Endodermal cell (in vitro differentiated cells): ENCODE measurements at regions not wholly inside any gene's neighbourhood (a gene's known extent, or its start where the extent isn't known, plus 50 kb on each side); places are given as distances from the start of the nearest gene placed in this dataset.

Experiments
- DNase-seq: peaks from one replicate; pipeline ENCODE4 v3.0.0-alpha.2; 2017
- H3K27ac ChIP-seq: 2 replicates; pipeline ENCODE4 v1.5.1; 2013; ENCODE audit warnings: mild to moderate bottlenecking, low read depth, low read length, moderate library complexity
- H3K27me3 ChIP-seq: 2 replicates; pipeline ENCODE4 v1.6.1; 2013; ENCODE audit warnings: mild to moderate bottlenecking, low read length, moderate library complexity; ENCODE audit not compliant: insufficient read depth, control insufficient read depth, poor library complexity, severe bottlenecking
- H3K36me3 ChIP-seq: 2 replicates; pipeline ENCODE4 v1.7.0; 2013; ENCODE audit warnings: mild to moderate bottlenecking, low read length, moderate library complexity; ENCODE audit not compliant: control insufficient read depth, insufficient read depth
- H3K4me1 ChIP-seq: one replicate; pipeline ENCODE4 v1.7.0; 2013; ENCODE audit warnings: low read length; ENCODE audit not compliant: control insufficient read depth, insufficient read depth
- H3K4me3 ChIP-seq: 2 replicates; pipeline ENCODE4 v1.5.1; 2013; ENCODE audit warnings: mild to moderate bottlenecking, low read length, moderate library complexity
- H3K9ac ChIP-seq: 2 replicates; pipeline ENCODE4 v1.6.1; 2013; ENCODE audit warnings: mild to moderate bottlenecking, low read length, moderate library complexity; ENCODE audit not compliant: poor library complexity, severe bottlenecking; ENCODE audit errors: extremely low read depth
- H3K9me3 ChIP-seq: 2 replicates; pipeline ENCODE4 v1.6.1; 2013; ENCODE audit warnings: mild to moderate bottlenecking, low read length, moderate library complexity; ENCODE audit not compliant: control insufficient read depth
- H3K27ac Mint-ChIP-seq: 2 replicates; pipeline ENCODE4 v1.8.0; 2020; ENCODE audit warnings: mixed read lengths
- H3K27me3 Mint-ChIP-seq: 2 replicates; pipeline ENCODE4 v1.8.0; 2021; ENCODE audit warnings: mild to moderate bottlenecking, mixed read lengths; ENCODE audit not compliant: insufficient read depth
- H3K36me3 Mint-ChIP-seq: 2 replicates; pipeline ENCODE4 v1.8.0; 2020; ENCODE audit warnings: low read depth, mixed read lengths
- H3K4me1 Mint-ChIP-seq: 2 replicates; pipeline ENCODE4 v1.8.0; 2020; ENCODE audit warnings: mixed read lengths
- H3K4me3 Mint-ChIP-seq: 2 replicates; pipeline ENCODE4 v1.8.0; 2020; ENCODE audit warnings: mild to moderate bottlenecking, moderate library complexity, mixed read lengths
- H3K9me3 Mint-ChIP-seq: 2 replicates; pipeline ENCODE4 v1.8.0; 2020; ENCODE audit warnings: mild to moderate bottlenecking, mixed read lengths
- WGBS, 2 experiments: methylation state at CpG; one replicate each; pipeline versions ENCODE4 v1.1.5 to v1.1.7; 2013; ENCODE audit warnings: missing lambda C conversion rate in 2 of 2, mixed read lengths in 1 of 2; ENCODE audit not compliant: insufficient coverage in 1 of 2, insufficient read length in 1 of 2; 5-methylcytosine and 5-hydroxymethylcytosine counted together
- TF ChIP-seq, protein P1 (sequence below): fragments of 200-600 bp; sonication (generic); conservative IDR thresholded peaks from 2 replicates; pipeline ENCODE4 v1.5.0; 2021; ENCODE audit warnings: antibody characterized with exemption, mild to moderate bottlenecking

DNA sequence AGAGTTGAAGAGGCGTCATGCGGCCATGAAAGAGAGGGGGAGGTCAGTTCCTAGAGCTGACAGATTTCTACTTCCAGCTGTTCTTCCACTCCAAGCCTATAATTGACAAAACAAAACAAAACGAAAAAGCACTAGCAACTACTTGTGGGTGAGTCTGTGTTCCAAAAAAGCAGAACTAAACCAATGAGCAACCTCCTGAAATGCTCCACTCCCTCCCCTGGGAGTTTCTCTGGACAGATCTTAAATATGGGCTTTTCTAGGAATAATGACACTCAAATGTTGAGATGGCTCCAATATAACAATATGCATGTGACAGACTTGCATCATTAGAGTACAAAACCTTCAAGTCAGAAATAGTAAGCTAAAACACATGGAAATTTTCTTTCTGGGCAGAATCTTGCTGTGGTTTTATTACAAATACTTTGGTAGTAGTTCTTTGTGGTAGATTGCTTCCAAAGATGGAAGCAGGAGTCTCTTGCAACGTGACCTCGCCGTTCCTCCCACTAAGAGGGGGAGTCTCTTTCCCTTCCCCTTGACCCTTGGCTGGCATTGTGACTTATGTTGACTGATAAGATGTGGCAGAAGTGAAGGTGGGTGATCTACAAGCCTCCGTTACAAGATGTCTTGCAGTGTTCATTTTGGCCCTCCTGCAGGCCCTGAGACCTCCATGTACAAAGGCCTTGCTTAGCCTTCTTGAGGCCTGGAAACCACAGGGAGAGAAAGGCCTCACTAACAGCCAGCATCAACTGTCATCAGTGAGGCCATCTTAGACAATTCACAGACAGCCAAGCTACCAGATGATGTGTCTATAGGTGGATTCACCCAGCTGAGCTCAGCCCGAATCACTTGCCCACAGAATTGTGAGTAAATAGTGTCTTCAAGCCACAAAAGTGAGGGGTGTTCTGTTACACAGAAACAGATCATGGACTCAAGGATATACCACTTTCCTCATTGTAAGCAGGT, 173.1 kb upstream of the RFC3 start:
- no peaks in the 10 kb centered on the region for H3K27me3 ChIP-seq
- Mint-ChIP-seq H3K36me3 (no peaks in the 10 kb centered on the region), H3K27me3 (no peaks in the 10 kb centered on the region), H3K4me3 (no peak overlapping the region), H3K27ac (no peak overlapping the region), H3K9me3 (no peaks in the 10 kb centered on the region), H3K4me1 (peaks cover 66% of the 10 kb centered on the region)
- 67 to 95% methylated on average over 1 to 8 of the region's 8 CpGs for WGBS, 2 experiments
- H3K36me3 ChIP-seq = no peaks in the 10 kb centered on the region
- TF ChIP-seq, protein P1, sequence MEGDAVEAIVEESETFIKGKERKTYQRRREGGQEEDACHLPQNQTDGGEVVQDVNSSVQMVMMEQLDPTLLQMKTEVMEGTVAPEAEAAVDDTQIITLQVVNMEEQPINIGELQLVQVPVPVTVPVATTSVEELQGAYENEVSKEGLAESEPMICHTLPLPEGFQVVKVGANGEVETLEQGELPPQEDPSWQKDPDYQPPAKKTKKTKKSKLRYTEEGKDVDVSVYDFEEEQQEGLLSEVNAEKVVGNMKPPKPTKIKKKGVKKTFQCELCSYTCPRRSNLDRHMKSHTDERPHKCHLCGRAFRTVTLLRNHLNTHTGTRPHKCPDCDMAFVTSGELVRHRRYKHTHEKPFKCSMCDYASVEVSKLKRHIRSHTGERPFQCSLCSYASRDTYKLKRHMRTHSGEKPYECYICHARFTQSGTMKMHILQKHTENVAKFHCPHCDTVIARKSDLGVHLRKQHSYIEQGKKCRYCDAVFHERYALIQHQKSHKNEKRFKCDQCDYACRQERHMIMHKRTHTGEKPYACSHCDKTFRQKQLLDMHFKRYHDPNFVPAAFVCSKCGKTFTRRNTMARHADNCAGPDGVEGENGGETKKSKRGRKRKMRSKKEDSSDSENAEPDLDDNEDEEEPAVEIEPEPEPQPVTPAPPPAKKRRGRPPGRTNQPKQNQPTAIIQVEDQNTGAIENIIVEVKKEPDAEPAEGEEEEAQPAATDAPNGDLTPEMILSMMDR = no peak
- no peak overlapping the region for H3K4me3 ChIP-seq
- no peak overlapping the region for H3K9ac ChIP-seq
- H3K27ac ChIP-seq = no peak overlapping the region
- peaks cover 21% of the 10 kb centered on the region for H3K4me1 ChIP-seq
- no peak for DNase-seq
- no peaks in the 10 kb centered on the region for H3K9me3 ChIP-seq

DNA sequence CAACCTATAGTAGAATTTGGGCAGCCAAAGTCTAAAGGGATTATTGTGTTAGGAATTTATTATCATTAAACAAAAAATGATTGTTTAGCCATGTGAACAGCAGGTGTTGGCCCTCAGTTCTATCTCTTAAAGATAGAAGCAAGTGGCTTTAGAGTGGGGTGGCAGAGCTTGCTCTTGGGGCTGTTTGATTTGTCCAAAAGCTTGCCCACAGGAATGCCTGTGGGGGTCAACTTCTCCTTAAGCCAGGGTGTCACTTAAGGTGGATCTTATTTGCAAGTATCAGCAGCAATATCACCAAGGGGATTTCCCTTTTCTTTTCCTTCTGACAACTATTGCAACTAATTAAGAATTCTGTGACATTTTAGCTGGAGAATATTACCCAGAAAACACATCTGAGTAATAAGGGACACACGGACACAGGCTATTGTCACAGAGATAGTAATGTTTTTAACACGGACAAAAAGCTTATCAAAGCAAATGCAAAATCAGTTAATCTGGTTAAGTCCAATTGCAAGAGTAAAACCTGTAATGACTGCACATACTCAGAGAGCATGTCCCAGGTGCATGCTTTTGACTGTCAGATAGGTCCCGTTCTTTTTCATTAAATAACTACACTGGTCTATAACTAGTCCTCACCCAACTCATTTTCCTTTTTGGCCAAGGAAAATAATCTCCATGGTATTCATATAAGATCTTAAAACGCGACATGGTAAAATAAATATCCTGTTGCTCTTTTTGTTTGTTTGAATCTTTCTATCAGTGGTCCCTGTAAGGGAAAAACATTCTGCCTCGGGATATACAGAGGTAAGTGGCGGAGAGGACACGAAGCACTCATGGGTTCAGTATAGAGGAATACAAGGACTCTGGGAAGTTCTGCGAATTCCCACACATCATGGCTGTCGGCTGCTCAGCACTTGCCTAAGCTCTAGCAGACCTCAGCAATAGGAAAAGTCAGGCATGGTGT, 172.1 kb upstream of the RFC3 start:
- Histone ChIP-seq H3K27ac (no peak overlapping the region), H3K4me1 (peaks cover 18% of the 10 kb centered on the region), H3K36me3 (no peaks in the 10 kb centered on the region), H3K9ac (no peak overlapping the region), H3K9me3 (no peaks in the 10 kb centered on the region), H3K4me3 (no peak overlapping the region), H3K27me3 (no peaks in the 10 kb centered on the region)
- WGBS, 2 experiments = 89 to 98% methylated on average over 10 of the region's 10 CpGs
- no peak for DNase-seq
- Mint-ChIP-seq H3K27me3 (no peaks in the 10 kb centered on the region), H3K36me3 (no peaks in the 10 kb centered on the region), H3K9me3 (no peaks in the 10 kb centered on the region), H3K27ac (no peak overlapping the region), H3K4me1 (peaks cover 56% of the 10 kb centered on the region), H3K4me3 (no peak overlapping the region)
- TF ChIP-seq, protein P1 = no peak

DNA sequence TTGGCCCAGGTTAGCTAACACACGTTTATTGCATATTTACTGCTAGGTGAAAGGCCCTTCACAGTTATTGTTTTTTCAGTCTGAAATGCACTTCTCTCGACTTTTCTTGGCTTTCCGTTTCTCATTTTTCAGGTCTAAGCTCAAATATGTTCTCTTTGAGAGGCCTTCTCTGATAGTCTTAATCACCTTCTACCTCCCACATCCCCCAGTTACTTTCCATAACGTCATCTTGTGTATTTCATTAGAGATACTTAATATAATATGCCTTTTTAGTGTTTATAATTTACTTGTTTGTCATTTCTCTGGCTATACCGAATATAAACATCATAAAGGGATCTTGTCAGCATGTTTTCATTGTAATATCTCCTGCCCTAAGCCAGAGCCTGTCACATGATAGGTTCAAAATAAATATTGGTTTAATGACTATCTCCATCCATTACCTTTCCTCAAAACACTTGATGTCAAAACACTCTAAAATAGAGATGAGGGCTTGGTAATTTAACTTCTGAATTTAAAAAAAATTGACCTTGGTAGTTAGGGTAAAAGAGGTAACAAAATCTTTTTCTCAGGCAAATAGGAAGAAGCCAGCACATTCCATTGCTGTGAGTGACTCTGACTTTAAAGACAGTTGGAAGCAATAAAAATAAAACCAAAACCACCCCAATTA, 168.6 kb upstream of the RFC3 start:
- no peak overlapping the region for H3K27ac ChIP-seq
- H3K4me3 Mint-ChIP-seq = no peak overlapping the region
- WGBS, 2 experiments = 84 to 91% methylated on average over 3 to 4 of the region's 5 CpGs

More for the DNA sequence above, 168.6 kb upstream of the RFC3 start:
- no peak for DNase-seq
- Histone ChIP-seq H3K9ac (no peak overlapping the region), H3K4me1 (peaks cover 8% of the 10 kb centered on the region), H3K9me3 (peaks cover 6% of the 10 kb centered on the region), H3K27me3 (no peaks in the 10 kb centered on the region), H3K36me3 (no peaks in the 10 kb centered on the region), H3K4me3 (no peak overlapping the region)
- H3K9me3 Mint-ChIP-seq = peaks cover 4% of the 10 kb centered on the region
- H3K4me1 Mint-ChIP-seq = peaks cover 36% of the 10 kb centered on the region
- no peaks in the 10 kb centered on the region for H3K36me3 Mint-ChIP-seq
- TF ChIP-seq, protein P1 = no peak
- no peak overlapping the region for H3K27ac Mint-ChIP-seq
- H3K27me3 Mint-ChIP-seq = no peaks in the 10 kb centered on the region
